ENCODE measurements at regions not wholly inside any gene's neighbourhood (a gene's known extent, or its start where the extent isn't known, plus 50 kb on each side); places are given as distances from the start of the nearest gene placed in this dataset.
A peak's percentile ranks its signal among the peaks of the same experiment; 100 is the strongest.

- DNase-seq = no peak
Measured at GRCh38 chr9:83133316-83133715, 70.4 kb upstream of the RASEF start.

DNA sequence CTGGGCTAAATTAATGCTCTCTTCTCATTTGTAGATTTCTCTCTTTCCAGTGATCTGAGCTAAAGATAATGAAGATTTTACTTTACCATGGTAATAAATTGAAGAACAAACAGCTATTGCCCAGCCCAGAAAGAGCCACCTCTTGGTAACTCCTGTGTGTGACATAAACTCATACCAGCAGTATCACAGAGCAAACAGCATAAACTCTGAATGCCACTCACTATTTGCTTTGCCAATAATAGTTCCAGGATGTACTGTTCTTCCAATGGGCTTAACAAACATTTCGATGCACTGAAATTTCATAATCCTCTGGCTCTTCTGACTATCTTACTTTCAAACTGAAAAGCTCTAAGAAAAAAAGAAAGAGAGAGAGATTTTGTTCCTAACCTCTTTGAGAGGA, 69.8 kb upstream of the RASEF start:
- DNase-seq = no peak

DNA sequence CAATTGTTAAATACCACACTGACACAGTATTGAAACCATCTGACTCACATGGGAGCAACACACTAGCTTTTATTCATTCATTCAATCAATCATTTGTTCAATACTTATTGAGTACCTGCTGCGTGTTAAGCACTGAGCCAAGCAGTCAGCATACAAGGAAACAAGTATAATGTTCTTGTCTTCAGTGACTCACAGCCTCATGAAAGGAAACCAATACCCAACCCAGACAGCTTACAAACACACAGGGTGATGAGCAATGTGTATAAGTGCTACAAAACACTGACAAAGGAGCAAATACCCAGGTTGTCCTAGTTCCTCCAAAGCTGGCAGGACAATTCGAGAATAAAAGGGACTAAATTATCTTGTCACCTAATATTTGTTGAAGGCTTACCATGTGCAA, 67.6 kb upstream of the RASEF start:
- no peak for DNase-seq

DNA sequence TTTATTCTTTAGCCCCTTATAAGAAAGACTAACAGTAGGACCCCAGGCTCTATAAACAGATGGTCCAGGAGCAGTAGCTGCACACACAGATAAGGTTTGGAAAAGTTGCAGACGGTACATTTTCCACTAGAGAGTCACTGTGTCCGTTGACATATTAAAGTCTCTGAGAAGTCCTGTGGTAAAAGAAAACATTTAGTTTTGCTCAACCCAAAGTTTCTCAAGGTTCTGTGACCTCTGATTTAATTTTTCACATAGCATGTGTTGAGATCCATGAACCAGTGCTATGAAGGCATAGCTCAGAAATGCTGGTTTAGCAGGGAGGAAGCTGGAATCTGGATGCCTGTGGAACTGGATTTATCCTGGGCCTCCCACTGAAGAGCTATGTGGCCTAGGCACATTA, 62.7 kb upstream of the RASEF start:
- no peak for DNase-seq

GRCh38 chr9:83119873-83120272, 56.9 kb upstream of the RASEF start:
- DNase-seq = no peak

- DNase-seq = no peak
Measured at GRCh38 chr9:83116026-83116425, 53.1 kb upstream of the RASEF start.

DNA sequence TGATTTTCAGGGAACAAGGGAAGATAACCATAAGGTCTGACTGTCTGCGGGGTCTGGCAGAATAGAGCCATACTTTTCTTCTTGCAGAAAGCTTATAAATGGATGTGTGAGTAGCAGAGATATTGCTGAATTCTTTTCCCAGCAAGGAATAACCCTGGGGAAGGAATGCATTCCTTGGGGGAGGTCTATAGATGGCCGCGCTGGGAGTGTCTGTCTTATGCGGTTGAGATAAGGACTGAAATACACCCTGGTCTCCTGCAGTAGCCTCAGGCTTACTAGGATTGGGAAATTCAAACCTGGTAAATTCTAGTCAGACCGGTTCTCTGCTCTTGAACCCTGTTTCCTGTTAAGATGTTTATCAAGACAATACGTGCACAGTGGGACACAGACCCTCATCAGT, 50.5 kb upstream of the RASEF start:
- peak; percentile 11 for DNase-seq

Measured in NCI-H226 (cell line).